Panc1 (cell line): ENCODE measurements at regions not wholly inside any gene's neighbourhood (a gene's known extent, or its start where the extent isn't known, plus 50 kb on each side); places are given as distances from the start of the nearest gene placed in this dataset.

Experiments
- CTCF ChIP-seq: fragments of 450-650 bp; IDR thresholded peaks from 2 replicates; pipeline ENCODE4 v1.5.1; 2017; ENCODE audit warnings: mild to moderate bottlenecking
- REST ChIP-seq, 2 experiments: IDR thresholded peaks; 2 replicates each; pipeline ENCODE4 v1.6.1; 2011 to 2012; ENCODE audit warnings: low read depth in 2 of 2, control low read depth in 1 of 2, low read length in 1 of 2, mild to moderate bottlenecking in 1 of 2, moderate library complexity in 1 of 2; ENCODE audit not compliant: insufficient read depth in 1 of 2
- SIN3A ChIP-seq: IDR thresholded peaks from 2 replicates; pipeline ENCODE4 v1.6.1; 2012; ENCODE audit warnings: low read depth, mild to moderate bottlenecking, low read length, moderate library complexity, borderline replicate concordance; ENCODE audit not compliant: insufficient read depth

GRCh38 chr7:68955656-68956055 lies 642.6 kb upstream of the AUTS2 start:
- TF ChIP-seq CTCF (no peak), REST (IDR thresholded peaks at IDR 0.05; ENCODE audit: insufficient read depth in 1 of 2, low read depth in 2 of 2, low read length in 1 of 2) (no peak), SIN3A (no peak)
